COLO668 (cell line): ENCODE measurements at regions not wholly inside any gene's neighbourhood (a gene's known extent, or its start where the extent isn't known, plus 50 kb on each side); places are given as distances from the start of the nearest gene placed in this dataset.

Experiments
- DNase-seq: peaks from one replicate; lab custom pipeline; 2025; ENCODE audit not compliant: unreplicated experiment; lab: John Stamatoyannopoulos, UW

DNA sequence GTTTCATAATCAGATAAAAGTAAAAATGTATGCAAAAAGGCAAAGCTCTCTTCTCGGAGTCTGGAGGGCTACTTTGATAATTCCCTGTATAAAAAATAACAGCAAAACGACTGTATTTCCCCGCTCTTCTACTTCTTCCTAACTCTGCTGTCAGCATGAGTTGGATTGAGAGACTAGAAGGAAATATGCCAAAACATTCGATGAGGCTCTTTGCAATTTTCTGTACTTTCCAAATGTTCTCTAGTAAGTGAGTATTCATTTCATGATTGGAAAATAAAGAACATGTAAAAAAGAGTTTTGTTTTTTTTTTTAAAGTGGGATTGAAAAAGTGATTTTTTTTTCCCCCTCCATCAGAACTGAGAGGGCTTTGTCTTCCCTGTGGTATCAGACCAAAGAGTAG, 677.5 kb downstream of the ACTL7B start:
- DNase-seq, result no peak

DNA sequence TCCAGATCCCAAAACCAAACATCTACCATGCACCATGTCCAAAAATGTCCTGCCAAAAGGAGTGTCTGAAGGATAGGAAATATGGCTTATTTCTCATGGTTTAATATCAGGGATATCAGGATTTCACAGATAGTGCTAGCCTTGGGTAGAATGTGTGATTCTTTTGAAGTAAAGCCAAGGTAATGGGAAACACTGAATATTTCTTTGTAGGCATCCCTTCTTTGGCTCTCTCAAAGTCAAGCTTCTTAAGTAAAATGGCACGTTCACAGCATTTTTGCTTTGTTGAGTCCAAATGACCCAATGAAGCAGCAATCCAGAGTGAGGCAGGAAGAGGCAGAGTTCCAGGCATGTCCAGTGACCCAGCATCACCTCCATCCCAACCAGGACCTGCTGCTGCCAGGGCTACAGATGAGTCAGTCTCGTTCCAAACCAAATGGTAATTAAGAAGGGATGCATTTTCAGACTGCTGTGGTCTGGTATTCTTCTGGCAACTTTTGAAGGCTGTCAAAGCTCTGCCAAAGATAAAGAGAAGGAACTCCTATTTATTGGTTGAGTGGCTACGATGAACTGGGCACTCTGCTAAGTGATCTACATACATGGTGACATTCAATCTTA, 678.8 kb upstream of the KLF4 start:
- DNase-seq, result no peak

DNA sequence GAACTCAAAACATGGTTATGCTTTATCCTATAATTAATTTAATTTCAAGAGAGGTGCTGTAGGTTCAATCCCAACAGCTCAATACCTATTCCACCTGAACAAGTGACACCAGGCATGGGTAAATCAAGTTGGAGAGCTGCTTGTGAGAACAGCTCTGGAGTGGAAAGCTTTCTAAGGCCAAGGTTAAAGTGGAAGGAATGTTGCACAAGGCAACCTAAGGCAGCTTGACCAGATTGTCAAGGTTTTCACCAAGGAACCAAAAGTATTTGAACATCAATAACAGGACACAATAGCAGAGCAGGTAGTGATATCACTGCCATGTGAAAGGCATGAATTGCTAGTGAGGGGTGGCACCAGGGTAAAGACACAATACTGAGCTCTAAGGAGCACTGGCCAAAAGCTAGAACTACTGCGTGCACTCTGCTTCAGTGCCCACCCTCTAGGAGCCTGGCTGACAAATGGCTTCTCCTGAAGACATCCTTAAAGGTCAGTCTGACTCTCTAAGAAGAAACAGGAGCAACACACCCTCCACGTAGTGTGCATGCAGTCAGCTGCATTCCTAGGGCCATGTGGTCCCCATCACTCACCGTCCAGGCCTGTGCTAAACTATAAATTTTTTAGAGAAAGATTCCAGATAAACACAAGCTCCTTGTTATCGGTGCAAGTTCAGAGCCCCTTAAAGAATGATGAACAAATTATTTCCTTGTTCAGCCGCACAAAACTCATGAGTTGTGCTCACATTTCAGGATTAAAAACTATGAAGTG, 677.7 kb upstream of the KLF4 start:
- no peak for DNase-seq

DNA sequence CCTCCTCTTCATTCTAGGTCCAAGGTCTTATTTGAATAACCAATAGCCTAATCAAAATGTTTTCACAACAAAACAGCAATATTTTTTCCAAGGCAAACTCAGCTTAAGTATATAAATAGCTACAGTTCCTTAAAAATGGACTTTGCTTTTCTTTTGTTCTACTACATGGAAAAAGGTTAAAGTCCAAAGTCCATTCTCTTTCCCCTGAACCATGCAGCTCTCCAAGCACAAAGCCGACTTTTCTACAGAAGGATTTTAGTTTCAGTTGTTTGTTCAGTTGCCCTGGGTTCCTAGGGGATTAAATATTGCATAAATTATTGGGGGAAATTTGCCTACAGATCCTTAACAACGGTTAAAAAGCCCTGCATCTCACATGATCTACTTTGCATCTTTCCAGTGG, 677.0 kb upstream of the KLF4 start:
- peak; percentile 21 for DNase-seq

DNA sequence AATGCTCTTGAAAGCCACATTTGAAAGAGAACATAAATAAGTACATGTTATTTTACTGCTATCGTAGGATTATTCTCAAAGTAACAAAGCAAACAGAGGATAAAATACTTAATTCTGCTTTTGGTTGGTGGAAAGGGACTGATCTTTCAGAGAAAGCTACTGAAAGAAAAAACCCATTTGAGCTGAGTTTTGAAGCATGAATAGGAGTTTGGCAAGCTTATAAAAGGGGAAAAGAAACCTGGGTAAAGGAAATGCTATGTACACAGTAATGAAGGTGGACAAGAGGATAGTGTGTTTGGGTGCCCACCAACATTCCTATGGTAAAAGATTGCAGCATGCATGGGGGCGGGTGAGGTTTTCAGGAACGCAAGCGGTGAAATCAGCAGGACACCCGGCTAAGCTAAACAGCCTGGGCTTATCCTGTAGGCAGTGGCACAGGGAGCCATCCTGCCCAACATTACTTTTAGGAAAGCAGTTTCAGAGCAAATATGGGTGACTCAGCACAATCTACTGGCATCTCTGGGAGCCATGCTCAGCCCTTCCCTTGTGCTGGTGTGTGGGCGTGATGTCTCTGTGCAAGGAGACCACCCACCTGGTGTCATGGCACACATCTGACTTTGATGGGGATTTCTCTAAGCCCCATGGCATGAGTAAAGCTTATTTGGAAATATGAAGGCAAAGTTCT, 673.9 kb upstream of the KLF4 start:
- no peak for DNase-seq

DNA sequence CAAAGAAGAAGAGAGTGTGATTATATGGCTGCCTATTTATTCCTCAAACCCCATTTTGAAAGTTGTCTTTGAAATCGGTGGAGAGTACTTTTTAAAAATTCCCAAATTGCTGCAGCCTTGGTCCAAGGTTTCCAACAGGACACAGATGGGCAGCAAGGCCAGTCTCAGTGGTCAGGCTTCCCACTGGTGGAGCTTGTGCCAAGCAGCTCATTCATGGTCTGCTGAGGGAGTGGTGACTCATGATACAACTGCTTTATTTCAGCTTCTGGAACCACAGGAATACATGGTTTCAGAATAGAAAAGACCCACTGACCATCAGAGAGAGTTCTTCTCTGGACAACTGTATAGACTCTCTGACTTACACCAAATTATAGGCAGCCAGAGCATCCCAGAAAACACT, 673.1 kb upstream of the KLF4 start:
- DNase-seq, result no peak

DNA sequence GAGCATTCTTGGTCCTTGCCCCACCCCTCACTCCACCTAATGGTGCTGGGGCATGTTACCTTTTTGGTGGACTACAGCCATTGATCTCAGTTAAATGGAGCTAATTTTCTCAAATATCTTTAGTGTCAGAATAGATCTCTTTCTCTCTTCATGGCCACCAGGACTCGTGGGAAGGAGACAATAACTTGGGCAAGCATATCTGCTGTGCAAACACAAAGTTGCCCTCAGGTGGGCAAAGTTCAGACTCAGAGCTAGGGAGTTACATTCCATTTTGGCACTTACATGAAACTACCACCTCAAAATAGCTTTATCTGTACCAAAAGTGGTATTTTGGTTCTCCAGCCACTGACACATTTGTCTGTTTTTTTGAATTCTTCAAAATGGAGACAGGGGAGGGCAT, 671.9 kb upstream of the KLF4 start:
- DNase-seq, result no peak

DNA sequence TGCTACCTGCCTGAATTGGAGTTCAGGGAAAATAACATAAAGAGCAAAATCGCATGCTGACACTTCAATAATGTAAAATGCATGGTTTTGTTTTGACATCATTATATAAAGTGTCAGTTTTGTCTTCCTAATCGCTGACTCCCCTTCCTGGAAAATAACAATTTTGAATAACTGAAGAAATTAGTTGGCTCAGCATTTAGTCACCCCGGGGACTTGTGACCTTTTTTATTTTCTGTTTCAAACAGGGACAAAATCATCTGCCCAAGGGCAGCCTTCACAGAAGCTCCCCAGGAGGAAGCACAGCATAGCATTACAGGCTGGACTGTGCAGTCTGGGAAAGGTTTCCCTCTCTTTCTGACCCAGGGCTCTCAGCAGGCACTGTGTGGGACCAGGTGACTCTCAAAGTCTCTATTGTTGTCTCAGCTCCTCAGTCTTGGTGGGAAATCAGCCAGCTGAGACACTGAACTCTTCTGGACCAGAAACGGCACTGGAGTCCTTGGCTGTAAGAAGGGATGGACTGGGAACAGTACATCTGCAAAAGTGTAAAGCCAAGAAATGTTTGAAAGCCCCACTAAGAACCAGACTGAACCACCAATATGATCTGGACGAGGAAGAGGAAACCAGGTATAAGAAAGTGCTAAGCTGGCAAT, 671.3 kb upstream of the KLF4 start:
- no peak for DNase-seq

DNA sequence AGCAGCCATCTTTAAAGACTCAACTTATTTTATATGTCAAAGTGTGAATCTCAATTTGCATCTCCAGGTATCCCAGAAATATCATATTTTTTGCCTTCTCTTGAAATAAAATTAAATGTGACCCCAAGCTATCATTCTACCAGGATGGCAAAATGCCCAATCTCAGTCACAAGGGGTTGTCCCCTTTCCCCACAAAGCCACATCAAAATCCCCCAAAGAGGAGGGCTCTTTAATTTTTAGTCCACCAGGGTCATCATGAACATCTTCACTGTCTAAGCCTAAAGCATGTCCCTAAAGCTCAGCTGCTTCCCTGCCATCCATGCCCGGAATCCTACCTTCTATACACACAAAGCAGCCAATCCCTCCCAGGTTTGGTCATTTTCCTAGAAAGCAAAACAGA, 670.5 kb upstream of the KLF4 start:
- no peak for DNase-seq

DNA sequence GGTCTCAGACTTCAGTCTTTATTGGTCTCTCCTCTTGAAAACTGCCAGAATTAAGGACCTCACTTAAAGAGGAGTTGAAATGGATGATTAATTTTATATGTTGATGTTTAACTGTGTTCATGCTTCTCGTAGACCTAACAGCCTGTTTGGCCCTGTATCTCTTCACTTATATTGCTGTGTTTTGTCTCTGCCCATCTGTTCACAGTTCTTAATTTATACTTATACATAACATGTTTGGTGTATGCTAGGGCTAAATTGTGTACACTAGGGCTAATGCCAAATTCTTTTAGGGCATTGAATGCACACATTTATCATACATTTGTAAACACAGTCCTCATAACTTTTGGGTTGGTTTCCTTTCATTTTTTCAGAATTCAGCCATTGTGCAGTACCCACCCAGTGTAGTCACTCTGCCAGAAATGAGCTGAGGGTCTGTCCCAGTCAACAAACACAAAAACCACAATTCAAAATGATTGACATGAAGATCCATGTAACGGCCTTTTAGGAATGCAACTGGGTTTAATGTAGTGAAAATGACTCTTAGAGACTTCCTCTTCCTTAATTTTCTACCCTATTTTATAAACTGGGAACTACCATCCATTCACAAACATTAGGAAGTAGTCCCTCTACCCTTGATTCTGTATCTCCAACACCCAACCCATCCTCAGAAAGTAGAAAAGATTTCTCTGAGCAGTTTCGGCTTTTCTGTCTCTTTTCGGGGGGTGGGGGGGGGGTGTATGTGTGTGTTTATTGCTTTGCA, 668.8 kb upstream of the KLF4 start:
- no peak for DNase-seq

DNA sequence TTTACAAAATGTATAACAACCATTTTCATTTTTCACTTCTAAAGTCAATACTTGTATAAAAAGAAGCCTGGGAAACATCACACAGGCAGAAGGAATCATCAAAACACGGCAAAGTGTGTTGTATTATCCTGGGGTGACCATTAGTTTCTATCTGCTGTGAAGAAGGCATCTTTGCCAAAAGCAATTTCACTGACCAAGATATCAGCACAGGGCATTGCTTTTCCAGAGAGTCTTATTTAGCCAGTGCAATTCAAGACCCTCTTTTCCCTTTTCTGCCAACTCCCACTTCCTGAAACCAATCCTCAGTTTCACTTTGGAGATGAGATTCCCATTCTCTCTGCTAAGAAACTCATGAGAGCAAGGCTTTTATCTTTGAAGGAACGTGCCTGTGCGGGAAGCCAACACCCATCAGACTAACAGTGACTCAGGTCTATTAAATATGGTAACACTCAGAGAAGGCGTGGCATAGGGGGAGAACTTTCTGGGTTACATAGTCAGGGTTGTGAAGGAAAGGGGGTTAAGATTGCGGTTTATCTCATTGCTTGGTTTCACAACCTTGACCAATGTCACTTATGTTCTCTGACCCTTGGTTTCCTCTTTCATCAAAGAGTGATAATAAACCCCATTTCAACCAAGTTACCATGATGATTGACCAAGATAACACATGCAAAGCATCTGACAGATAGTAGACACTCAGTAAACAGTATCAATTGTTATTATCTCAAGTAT, 666.9 kb upstream of the KLF4 start:
- no peak for DNase-seq

DNA sequence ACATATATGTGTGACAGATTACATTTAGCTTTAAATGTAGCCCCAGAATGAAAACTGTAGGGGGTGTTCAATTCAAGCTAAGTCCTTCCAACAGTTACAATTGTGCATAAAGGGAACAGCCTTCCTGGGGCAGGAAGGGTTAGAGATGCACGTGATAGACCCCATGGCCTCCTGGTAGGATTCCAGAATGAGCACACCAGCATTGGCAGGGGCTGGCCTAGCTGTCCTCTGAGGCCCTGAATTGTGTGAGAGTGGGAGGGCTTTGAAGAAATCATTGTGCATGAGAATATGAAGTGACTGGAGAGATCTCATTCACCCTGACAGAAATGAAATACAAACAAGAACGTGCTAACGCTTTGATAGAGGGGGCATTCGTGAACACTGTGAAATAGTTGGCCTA, 663.8 kb upstream of the KLF4 start:
- DNase-seq, result no peak

DNA sequence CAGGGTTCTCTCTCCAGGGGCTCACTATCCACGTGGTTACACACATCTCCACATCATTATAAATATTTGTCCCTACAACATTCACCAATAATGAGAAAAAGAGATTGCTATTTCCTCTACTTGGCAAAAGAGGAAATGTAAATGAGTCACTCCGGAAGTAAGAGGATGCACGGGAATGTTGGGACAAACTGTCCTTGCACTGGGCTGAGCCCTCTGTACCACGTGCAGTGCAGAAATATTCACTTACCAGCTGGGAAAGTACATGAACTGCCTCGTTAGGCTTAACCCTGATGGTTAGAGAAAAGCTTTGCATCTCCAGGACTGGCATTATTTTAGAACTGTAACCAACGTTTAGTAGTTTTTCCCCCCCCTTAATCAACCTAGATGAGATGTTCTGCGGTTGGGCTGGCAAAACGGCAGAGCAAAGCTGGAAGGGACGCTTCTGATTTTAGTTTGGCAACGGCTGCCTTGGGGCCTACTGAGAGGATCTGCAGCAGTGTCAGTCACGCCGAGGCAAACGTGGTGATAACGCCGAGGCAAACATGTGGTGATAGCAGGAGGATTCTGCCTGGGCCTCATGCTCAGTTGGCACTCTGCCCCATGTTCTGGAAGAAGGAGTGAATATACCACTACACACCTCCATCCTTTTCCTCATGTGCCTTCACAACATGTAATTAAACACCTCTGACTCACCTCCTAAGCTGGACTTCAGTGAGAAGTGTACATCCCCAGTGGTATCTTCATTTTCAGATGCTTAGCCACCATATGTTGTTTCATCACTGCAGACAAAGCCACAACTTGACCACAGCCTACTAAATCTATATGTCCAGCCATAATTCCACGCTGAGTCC, 661.4 kb upstream of the KLF4 start:
- no peak for DNase-seq

DNA sequence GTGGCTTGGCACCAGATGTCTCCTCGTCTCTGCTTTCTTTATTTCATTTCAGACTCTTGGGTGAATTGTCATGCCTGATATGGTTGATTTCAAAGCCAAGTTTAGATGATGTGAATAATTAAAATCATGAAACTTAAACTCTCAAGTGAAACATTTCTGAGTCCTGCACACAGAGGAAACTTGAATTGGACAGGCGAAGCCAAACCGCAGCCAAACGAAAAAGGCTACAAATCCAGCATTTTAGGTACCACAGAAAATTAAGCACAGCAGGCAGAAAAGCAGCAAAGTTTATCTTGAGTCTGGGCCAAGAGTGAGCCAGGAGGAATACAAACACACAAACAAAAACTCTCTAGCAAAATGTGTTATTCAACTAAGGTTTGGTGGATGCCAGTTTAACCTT, 659.8 kb upstream of the KLF4 start:
- no peak for DNase-seq

DNA sequence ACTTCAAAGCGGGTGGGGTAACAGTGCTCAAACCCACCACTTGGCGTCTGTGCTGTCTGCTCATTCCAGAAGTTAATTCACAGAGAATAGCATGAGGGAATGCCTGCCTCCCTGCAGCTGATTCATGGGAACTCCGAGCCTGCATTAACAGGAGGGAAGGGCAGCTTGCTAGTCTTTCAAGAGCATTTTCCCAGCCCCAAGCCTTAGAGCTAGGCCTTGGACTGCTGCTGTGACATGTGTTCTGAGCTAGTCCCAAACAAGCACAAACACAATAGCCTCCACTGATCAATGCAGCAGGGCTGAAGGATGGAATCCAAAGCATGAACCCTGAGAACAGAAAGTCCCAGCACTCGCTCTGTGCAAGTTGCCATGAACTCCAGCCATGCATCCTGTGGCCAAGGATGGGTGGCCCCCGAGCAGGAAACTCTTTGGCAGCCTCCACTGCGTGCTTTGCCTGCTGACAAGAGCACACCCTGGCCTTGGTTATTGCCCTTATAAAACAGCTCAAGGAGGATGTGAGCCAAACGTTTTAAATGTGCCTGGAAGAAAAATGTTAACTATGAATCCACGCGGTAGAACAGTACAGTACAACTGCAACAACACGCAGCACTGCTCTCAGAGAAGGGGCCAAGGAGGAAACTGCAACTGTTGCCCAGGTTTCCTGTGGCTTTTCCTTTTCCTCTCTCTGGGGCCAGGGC, 653.1 kb upstream of the KLF4 start:
- DNase-seq, result no peak

DNA sequence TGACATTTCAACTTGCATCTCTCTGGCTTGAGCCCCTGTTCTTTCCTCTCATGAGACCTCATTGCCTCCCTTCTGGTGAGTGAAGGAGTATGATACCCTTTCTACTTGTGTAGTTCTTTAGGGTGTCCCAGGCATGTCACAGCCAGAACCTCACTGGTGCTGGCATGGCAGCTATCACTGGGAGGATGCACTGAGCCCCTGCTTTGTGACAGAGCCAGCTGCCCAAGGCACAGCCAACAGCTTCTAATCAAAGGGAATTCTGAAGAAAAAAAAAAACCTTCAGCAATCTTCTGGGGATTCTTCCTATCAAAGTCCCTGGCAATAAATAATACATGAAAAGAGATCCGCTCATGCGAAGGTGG, 652.6 kb upstream of the KLF4 start:
- DNase-seq, result no peak

DNA sequence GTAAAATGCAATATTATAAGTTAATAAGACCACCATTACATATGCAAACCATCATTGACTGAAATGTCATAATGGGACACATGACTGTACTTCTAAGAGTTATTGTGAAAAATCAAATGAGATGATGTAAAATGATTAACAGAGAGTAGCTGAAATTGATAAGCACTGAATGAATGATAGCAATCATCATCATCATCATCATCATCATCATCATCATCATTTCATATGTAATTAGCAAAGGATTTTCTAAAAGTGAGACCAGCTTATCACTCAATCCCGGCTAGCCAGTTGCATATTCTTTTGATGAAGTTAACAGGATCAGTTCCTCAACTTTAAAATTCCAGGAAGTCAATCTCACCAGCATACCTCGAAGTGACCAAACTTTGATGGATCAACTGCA, 650.3 kb upstream of the KLF4 start:
- no peak for DNase-seq

DNA sequence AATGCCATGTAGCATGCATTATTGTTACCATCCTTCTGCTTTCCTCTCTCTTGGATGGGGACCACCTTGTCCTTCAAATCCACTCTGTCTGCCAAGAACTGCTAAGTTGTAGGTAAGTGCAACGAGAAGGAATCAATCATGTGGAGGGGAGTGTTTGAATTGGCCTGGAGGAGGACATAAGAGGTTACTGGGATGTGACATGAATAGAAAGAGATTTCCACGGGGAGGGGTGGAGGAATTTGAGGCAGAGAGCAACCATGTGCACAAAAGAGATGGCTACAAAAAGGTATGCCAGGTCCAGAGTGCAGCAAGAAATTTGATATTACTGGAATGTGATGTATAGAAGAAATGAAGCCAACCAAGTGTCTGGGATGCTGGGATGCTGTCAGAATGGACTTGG, 648.9 kb upstream of the KLF4 start:
- DNase-seq, result no peak

DNA sequence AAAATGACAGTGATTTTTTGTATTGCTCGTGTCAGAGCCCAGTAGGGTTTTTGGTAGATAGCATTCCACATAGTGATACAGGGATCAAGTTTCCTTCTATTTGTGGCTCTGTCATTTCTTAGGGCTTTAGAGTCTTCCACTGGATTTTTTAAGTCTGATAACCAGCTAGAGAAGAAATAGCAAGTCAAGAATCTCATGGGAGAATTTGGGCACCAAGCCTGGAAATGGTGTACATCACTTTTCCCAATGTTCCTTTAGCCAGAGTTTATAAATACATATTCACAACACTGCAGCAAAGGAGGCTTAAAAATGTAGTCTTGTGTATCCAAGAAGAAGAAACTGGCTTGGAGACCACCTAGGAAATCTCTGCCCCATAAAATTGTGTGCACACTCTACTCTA, 647.1 kb upstream of the KLF4 start:
- DNase-seq, result no peak
